ENCODE measurements at regions not wholly inside any gene's neighbourhood (a gene's known extent, or its start where the extent isn't known, plus 50 kb on each side); places are given as distances from the start of the nearest gene placed in this dataset.

DNA sequence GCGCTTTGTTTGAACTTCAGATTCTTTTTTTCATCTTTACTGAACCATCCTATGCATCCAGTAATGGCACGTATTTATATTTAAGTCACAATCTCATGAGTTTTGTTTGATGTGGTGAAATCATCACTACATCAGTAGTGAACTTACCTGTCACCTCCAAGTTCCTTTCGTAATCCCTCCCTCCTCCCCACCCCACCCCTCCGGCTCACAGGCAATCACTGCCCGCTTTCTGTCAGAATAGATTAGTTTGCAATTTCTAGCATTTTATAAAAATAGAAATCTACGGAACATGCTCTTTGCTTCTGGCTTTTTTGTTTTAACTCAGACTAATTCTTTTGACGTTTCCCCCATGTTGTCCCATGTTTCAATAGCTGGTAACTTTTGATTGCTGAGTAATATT is 305.4 kb upstream of the IRX4 start:
- Histone ChIP-seq H3K9me3 (ENCODE audit: control insufficient read depth, insufficient read depth, low read length) (no peaks in the 10 kb centered on the region), H3K27me3 (ENCODE audit: control insufficient read depth, insufficient read depth, low read length) (no peaks in the 10 kb centered on the region), H3K9ac (ENCODE audit: low read depth, low read length) (no peak overlapping the region), H3K4me3 (ENCODE audit: low read depth, low read length) (no peak overlapping the region), H3K27ac (ENCODE audit: low read depth, low read length) (no peak overlapping the region), H3K4me1 (ENCODE audit: control insufficient read depth, insufficient read depth, low read length) (no peaks in the 10 kb centered on the region), H3K36me3 (ENCODE audit: control insufficient read depth, insufficient read depth, low read length) (no peaks in the 10 kb centered on the region)

DNA sequence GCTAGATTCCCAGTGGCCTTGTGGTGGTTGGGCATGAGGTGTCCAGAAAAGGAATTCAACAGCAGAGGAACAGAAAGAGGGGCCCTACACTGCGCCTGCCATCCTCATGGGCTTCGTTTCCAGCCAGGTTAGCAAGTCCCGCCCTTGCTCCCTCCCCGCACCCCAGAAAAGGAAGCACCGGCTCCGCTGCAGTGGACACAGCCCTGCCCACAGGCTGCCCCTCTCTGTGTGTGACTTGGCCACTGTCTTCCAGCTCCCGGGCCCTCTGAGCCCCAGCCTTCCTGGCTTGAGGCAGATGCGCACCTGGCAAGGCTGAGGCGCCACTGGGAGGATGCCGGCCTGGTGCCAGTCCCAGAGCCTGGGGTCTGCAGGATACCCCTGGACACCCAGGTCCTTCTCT is 305.0 kb upstream of the IRX4 start:
- no peaks in the 10 kb centered on the region for H3K4me1 ChIP-seq (ENCODE audit: control insufficient read depth, insufficient read depth, low read length)
- no peak overlapping the region for H3K4me3 ChIP-seq (ENCODE audit: low read depth, low read length)
- no peaks in the 10 kb centered on the region for H3K36me3 ChIP-seq (ENCODE audit: control insufficient read depth, insufficient read depth, low read length)
- H3K9ac ChIP-seq (ENCODE audit: low read depth, low read length): no peak overlapping the region
- no peaks in the 10 kb centered on the region for H3K9me3 ChIP-seq (ENCODE audit: control insufficient read depth, insufficient read depth, low read length)
- H3K27ac ChIP-seq (ENCODE audit: low read depth, low read length): no peak overlapping the region
- H3K27me3 ChIP-seq (ENCODE audit: control insufficient read depth, insufficient read depth, low read length): no peaks in the 10 kb centered on the region

DNA sequence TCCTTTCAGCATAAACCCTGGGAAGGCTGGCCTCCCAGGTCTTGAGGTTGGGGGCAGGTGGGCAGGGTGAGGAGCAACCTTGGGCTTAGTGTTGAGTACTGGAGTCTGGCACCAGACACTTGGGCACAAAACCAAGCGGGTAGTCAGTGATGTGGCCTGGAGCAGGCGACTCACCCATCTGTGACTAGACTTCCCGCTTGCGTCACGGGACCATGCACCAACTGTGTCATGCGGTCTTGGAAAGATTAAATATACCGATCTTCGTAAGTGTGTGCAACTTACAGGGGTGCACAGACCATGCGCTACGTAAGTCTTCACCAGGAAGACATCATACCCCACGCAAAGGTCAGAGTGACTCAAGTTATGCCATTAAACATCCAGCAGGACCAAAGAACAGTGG is 304.4 kb upstream of the IRX4 start:
- no peak overlapping the region for H3K4me3 ChIP-seq (ENCODE audit: low read depth, low read length)
- no peak overlapping the region for H3K9ac ChIP-seq (ENCODE audit: low read depth, low read length)
- H3K27me3 ChIP-seq (ENCODE audit: control insufficient read depth, insufficient read depth, low read length): no peaks in the 10 kb centered on the region
- H3K9me3 ChIP-seq (ENCODE audit: control insufficient read depth, insufficient read depth, low read length): no peaks in the 10 kb centered on the region
- H3K27ac ChIP-seq (ENCODE audit: low read depth, low read length): no peak overlapping the region
- H3K36me3 ChIP-seq (ENCODE audit: control insufficient read depth, insufficient read depth, low read length): no peaks in the 10 kb centered on the region
- H3K4me1 ChIP-seq (ENCODE audit: control insufficient read depth, insufficient read depth, low read length): no peaks in the 10 kb centered on the region

GRCh38 chr5:2186472-2187015 is 303.8 kb upstream of the IRX4 start:
- Histone ChIP-seq H3K9ac (ENCODE audit: low read depth, low read length) (no peak overlapping the region), H3K27me3 (ENCODE audit: control insufficient read depth, insufficient read depth, low read length) (no peaks in the 10 kb centered on the region), H3K9me3 (ENCODE audit: control insufficient read depth, insufficient read depth, low read length) (no peaks in the 10 kb centered on the region), H3K4me1 (ENCODE audit: control insufficient read depth, insufficient read depth, low read length) (no peaks in the 10 kb centered on the region), H3K36me3 (ENCODE audit: control insufficient read depth, insufficient read depth, low read length) (no peaks in the 10 kb centered on the region), H3K4me3 (ENCODE audit: low read depth, low read length) (no peak overlapping the region), H3K27ac (ENCODE audit: low read depth, low read length) (no peak overlapping the region)

DNA sequence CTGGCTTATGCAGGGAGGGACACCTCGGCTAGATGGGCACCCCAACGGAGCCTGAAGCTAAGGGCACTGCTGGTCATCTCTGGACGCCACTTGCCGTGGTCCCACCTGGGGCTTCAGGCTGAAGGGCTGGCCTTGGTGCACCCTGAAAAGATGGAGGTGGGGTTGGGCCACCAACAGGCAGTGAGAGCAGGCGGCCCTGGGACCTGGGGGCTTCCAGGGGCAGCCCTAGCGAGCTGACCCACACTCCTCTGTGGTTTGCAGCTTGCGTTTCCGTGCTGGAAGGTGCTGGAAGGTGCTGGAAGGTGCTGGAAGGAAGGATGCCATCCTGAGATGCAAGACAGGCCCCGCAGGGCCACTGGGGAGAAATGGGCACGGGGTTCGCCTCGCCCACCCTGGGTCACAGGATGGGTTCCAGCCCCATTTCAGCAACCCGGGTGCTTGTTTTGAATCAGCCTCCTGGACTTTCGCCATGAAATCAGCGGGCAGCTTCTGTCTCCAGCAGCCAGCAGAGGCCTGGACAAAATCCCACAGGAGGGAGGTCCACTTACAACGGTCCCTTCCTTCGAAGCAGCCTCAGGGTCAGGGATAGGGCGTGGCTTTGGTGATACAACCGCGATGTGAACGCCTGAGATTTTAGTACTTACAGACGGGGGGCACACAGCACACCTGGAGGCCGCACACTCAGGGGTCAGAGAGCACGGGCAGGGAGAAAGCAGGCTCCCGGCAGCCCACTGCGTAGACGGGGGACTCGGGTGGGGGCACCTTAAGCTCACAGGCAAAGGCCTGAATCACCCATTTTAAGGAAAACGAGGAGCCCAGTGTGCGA is 303.1 kb upstream of the IRX4 start:
- no peaks in the 10 kb centered on the region for H3K9me3 ChIP-seq (ENCODE audit: control insufficient read depth, insufficient read depth, low read length)
- no peaks in the 10 kb centered on the region for H3K27me3 ChIP-seq (ENCODE audit: control insufficient read depth, insufficient read depth, low read length)
- H3K4me3 ChIP-seq (ENCODE audit: low read depth, low read length): no peak overlapping the region
- H3K27ac ChIP-seq (ENCODE audit: low read depth, low read length): no peak overlapping the region
- H3K9ac ChIP-seq (ENCODE audit: low read depth, low read length): no peak overlapping the region
- H3K36me3 ChIP-seq (ENCODE audit: control insufficient read depth, insufficient read depth, low read length): no peaks in the 10 kb centered on the region
- H3K4me1 ChIP-seq (ENCODE audit: control insufficient read depth, insufficient read depth, low read length): no peaks in the 10 kb centered on the region

- no peaks in the 10 kb centered on the region for H3K36me3 ChIP-seq (ENCODE audit: control insufficient read depth, insufficient read depth, low read length)
- no peaks in the 10 kb centered on the region for H3K27me3 ChIP-seq (ENCODE audit: control insufficient read depth, insufficient read depth, low read length)
- no peaks in the 10 kb centered on the region for H3K4me1 ChIP-seq (ENCODE audit: control insufficient read depth, insufficient read depth, low read length)
- no peaks in the 10 kb centered on the region for H3K9me3 ChIP-seq (ENCODE audit: control insufficient read depth, insufficient read depth, low read length)
- no peak overlapping the region for H3K4me3 ChIP-seq (ENCODE audit: low read depth, low read length)
- no peak overlapping the region for H3K9ac ChIP-seq (ENCODE audit: low read depth, low read length)
- no peak overlapping the region for H3K27ac ChIP-seq (ENCODE audit: low read depth, low read length)
Observed at GRCh38 chr5:2184563-2185540, 302.1 kb upstream of the IRX4 start.

GRCh38 chr5:2184026-2184366 is 301.3 kb upstream of the IRX4 start:
- Histone ChIP-seq H3K9me3 (ENCODE audit: control insufficient read depth, insufficient read depth, low read length) (no peaks in the 10 kb centered on the region), H3K27ac (ENCODE audit: low read depth, low read length) (no peak overlapping the region), H3K27me3 (ENCODE audit: control insufficient read depth, insufficient read depth, low read length) (no peaks in the 10 kb centered on the region), H3K4me1 (ENCODE audit: control insufficient read depth, insufficient read depth, low read length) (no peaks in the 10 kb centered on the region), H3K9ac (ENCODE audit: low read depth, low read length) (no peak overlapping the region), H3K4me3 (ENCODE audit: low read depth, low read length) (no peak overlapping the region), H3K36me3 (ENCODE audit: control insufficient read depth, insufficient read depth, low read length) (no peaks in the 10 kb centered on the region)

DNA sequence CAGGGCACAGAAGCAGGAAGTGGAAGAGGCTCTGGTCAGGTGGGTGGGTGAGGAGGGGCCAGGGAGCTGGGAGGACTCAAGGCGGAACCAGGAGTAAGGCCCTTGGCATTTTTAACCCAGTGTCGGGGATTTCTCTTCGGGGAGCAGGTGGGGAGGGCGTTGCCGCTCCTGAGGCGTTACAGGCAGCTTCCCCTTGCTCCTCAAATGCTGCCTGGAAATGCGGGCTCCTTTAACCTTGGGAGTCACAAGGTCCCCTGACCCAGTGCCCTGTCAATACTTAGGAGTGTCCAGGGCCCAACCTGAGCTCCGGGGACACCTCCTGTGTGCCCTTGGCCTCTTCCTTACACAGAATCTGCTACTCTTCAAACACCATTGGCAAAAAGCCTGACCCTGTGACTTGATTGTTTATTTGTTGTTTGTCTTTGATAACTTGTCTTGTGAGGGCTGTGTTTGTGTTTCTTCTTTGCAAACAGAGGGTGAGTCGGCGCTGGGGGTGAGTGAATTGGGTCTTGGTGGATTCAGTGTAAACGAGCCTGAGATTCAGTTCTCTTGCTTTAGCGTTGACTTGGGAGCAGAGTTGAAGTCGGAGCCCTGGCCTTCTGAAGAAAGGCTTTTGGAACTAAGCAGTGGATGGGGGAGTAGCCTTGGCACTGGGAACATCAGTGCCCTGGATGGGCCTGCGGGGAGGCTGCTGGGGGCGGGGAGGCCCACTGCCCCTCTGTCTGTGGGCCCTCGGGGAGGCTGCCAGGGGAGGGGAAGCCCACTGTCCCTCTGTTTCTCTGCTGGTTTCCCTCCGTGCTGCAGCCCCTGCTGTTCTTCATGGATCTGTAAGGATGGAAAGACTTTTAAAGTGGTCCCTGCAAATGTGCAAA is 300.7 kb upstream of the IRX4 start:
- H3K27me3 ChIP-seq (ENCODE audit: control insufficient read depth, insufficient read depth, low read length): no peaks in the 10 kb centered on the region
- H3K9ac ChIP-seq (ENCODE audit: low read depth, low read length): no peak overlapping the region

DNA sequence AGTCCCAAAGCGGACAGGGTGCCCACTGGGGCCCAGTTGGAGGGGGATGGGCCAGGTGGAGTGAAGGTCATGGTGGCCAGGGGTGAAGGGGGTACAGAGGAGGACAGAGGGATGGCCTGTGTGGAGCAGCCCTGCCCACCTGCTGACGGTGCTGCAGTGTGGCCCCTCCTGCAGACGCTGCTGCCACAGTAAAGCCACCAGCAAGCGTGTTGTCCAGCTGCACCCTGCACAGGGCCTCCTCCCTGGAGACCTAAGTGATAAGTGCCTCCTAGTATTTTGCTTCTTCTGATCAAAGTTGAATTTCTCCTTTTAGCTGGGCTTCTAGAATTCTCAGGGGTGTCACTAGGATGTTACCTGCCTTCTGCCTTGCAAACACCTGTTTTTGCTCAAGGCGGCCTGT is 299.3 kb upstream of the IRX4 start:
- no peak overlapping the region for H3K27ac ChIP-seq (ENCODE audit: low read depth, low read length)
- no peaks in the 10 kb centered on the region for H3K36me3 ChIP-seq (ENCODE audit: control insufficient read depth, insufficient read depth, low read length)
- H3K4me1 ChIP-seq (ENCODE audit: control insufficient read depth, insufficient read depth, low read length): no peaks in the 10 kb centered on the region
- no peak overlapping the region for H3K4me3 ChIP-seq (ENCODE audit: low read depth, low read length)
- no peaks in the 10 kb centered on the region for H3K9me3 ChIP-seq (ENCODE audit: control insufficient read depth, insufficient read depth, low read length)
- H3K27me3 ChIP-seq (ENCODE audit: control insufficient read depth, insufficient read depth, low read length): no peaks in the 10 kb centered on the region
- no peak overlapping the region for H3K9ac ChIP-seq (ENCODE audit: low read depth, low read length)

More for the DNA sequence above, 300.7 kb upstream of the IRX4 start:
- H3K4me3 ChIP-seq (ENCODE audit: low read depth, low read length): no peak overlapping the region
- no peaks in the 10 kb centered on the region for H3K36me3 ChIP-seq (ENCODE audit: control insufficient read depth, insufficient read depth, low read length)
- no peak overlapping the region for H3K27ac ChIP-seq (ENCODE audit: low read depth, low read length)
- no peaks in the 10 kb centered on the region for H3K9me3 ChIP-seq (ENCODE audit: control insufficient read depth, insufficient read depth, low read length)
- H3K4me1 ChIP-seq (ENCODE audit: control insufficient read depth, insufficient read depth, low read length): no peaks in the 10 kb centered on the region

- Histone ChIP-seq H3K9ac (ENCODE audit: low read depth, low read length) (no peak overlapping the region), H3K36me3 (ENCODE audit: control insufficient read depth, insufficient read depth, low read length) (no peaks in the 10 kb centered on the region), H3K27me3 (ENCODE audit: control insufficient read depth, insufficient read depth, low read length) (no peaks in the 10 kb centered on the region), H3K27ac (ENCODE audit: low read depth, low read length) (no peak overlapping the region), H3K4me3 (ENCODE audit: low read depth, low read length) (no peak overlapping the region), H3K4me1 (ENCODE audit: control insufficient read depth, insufficient read depth, low read length) (no peaks in the 10 kb centered on the region), H3K9me3 (ENCODE audit: control insufficient read depth, insufficient read depth, low read length) (no peaks in the 10 kb centered on the region)
Observed at GRCh38 chr5:2181557-2181956, 298.8 kb upstream of the IRX4 start.
